HCEC 1CT (cell line): ENCODE measurements at regions not wholly inside any gene's neighbourhood (a gene's known extent, or its start where the extent isn't known, plus 50 kb on each side); places are given as distances from the start of the nearest gene placed in this dataset.
A peak's percentile ranks its signal among the peaks of the same experiment; 100 is the strongest.
"Not testable (repeated sequence)": the region's sequence is repeated elsewhere in the genome, so short reads cannot be mapped to it uniquely, and the experiment has no call there.

Experiments used
- DNase-seq: peaks from one replicate; pipeline ENCODE4 v3.0.0-alpha.2; 2017

- DNase-seq: no peak
Measured at GRCh38 chr17:36823850-36824677, 113.2 kb upstream of the LHX1 start.

DNA sequence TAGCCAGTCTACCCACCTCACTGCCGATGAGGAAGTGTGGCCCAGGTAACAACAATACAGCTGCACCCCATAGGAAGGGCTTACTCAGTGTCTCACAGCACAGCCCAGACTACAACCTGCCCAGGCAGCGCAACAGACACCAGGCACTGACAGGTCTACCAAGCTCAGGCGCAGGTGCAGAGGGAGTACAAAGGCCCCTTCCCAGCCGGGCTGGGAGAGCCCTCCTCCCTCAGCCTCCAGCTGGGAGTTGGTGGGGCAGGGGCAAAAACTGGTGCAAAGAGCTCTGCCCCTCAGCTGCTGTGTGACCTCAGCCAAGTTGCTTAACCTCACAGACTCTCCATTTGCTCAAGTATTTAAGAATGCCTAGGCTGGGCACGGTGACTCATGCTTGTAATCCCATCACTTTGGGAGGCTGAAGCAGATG lies 112.6 kb upstream of the LHX1 start:
- DNase-seq: peak; percentile 41

GRCh38 chr17:36825113-36825512 lies 112.2 kb upstream of the LHX1 start:
- DNase-seq: no peak

- DNase-seq: no peak
Measured at GRCh38 chr17:36825521-36825920, 111.8 kb upstream of the LHX1 start.

- no peak for DNase-seq
Measured at GRCh38 chr17:36825951-36826350, 111.3 kb upstream of the LHX1 start.

- no peak for DNase-seq
Measured at GRCh38 chr17:36827081-36827480, 110.2 kb upstream of the LHX1 start.

GRCh38 chr17:36829676-36830075 lies 107.6 kb upstream of the LHX1 start:
- DNase-seq: no peak

DNA sequence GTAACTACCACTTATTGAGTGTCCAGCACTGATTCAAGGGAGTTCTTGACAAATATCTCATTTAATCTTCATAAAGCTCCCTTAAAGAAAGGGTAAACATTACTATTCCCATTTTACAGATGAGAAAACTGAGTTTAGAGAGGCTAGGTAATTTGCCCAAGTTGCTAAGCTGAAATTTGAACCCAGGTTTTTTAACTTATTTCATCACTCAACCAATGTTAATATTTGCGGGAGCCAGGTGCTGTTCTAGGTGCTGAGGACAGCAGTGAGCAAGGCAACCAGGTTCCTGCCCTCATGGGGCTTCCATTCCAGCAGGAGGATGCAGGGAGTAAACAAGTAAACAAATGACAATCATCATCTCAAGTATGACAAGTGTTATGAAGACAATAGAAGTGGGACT lies 104.0 kb upstream of the LHX1 start:
- no peak for DNase-seq

DNA sequence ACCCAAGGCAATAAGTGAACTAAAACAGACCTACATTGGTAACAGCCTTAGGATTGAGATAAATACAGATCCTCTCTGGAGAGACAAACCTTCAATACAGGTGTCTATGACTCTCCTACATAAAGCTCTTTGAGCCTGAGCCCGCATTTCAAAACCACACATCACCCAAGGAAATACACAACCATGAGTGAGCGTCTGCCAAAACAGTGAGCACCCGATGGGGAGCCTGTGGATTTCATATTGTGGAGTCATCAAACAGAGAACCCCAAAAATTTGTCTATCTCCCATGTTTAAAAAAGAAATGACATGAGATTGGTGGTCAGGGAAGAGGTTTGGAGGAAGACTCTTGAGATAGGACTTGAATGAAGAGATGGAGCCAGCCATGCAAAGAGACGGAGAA lies 102.2 kb upstream of the LHX1 start:
- DNase-seq: no peak

DNA sequence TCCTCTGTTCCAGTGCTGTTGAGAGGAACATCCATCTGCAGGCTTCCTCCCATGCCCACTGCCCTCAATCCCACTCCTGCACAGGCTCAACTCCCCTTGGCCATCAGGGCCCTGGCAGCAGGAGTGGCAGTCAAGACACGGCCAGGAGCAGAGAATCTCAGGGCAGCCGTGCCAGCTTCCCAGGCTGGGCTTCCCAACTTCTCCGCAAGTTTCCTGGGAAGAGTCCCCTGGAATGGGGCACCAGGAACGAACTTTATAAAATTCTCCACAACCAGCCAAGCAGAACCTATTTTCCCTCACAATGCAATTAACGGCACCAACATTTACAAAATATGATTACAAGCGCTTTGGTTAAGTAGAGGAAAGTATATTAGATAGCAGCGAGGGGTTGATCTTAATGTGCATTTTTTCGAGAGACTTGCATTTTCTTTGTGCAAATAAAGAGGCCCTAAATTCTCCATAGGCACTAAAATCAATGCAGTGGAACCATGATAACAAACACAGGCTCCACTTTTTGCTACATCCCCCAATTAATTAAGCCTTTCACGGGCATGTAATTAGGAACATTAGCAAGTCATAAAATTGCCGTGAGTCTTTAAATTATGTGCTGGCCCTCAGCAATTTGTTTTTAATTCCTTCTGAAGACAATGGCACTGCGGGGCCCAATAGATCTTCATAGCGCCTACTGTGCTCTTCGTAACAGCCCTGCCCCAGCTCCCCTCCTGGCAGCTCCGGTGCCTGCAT lies 99.9 kb upstream of the LHX1 start:
- DNase-seq: no peak

DNA sequence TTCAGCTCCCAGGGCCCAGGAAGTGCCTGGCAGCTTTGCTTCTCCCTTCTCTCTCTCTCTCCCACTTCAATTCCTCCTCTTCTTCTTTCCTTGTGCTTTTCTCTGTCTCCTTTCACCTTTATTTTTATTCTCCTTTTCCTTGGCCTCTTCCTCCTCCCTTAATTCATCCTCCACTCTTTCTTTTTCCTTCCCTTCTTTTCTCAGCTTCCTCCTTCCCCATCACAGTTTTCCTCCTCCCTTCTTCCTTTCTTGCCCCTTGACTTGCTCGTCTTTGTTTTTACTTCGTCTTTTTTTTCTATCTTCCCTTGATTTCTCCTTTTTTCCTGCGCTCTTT lies 99.4 kb upstream of the LHX1 start:
- no peak for DNase-seq

DNA sequence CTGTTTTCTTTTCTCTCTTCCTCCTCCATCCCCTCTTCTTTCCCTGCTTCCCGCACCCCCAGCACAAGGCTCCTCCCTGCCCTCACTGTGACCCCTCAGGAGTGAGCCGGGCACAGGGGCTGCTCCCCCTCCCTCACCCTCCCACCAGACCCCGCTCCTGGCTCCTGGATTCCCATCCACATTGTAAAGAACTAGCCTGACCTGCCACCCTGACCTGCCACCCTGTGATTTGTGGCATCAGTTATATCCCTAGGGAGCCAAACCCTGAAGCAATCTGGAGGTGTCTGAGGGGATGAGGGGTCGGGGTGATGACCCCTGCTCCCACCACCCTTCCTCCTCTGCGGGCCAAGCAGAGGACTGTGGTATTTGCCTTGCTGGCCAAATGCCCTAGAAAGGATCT lies 98.0 kb upstream of the LHX1 start:
- no peak for DNase-seq

GRCh38 chr17:36840796-36841195 lies 96.5 kb upstream of the LHX1 start:
- DNase-seq: no peak

DNA sequence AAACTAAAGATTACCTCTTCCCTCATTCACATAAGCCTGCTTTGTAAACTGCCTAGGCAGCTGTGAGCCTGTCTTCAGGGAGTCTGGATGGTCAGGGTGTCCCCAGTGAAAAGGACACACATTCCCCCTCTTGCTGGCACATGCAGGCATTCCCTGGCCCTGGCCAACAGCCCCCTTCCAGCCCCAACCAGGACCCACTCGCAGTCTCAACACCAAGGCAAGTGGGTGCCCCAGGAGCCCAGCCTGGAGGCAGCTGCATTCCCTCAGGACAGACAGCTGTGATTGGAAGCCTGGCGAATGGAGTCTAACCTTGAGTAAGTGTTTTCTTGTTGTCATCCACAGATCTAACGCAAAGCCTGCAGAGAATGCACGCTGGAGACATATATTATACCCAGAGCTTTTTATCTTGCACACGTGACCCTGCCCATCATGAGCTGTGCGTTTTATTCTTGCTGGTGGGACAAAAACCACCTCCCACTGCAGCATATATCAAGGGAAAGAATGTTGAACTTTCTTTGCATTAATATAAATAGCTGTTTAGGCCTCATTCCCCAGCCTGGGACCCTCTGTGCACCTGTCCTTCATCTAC lies 95.0 kb upstream of the LHX1 start:
- no peak for DNase-seq

DNA sequence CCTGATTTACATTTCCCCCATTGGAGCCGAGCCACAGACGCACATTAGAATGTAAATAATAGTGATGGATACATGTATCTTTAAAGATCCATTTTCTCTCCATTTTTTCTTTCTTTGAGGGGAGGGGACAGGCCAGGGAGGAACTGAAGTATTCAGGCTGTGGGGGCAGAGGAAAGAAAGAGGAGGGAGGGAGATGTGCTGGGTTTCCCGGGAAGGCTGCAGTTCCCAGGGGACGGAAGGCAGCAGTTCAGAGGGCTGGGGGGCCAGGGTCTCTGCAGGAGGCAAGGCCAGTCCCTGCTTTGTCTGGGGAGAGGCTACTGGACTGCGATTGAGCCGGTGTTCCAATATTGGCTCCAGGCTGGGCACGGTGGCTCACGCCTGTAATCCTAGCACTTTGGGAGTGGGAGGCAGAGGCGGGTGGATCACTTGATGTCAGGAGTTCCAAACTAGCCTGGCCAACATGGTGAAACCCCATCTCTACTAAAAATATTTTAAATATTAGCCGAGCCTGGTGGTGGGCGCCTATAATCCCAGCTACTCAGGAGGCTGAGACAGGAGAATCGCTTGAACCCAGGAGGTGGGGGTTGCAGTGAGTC lies 94.2 kb upstream of the LHX1 start:
- no peak for DNase-seq

DNA sequence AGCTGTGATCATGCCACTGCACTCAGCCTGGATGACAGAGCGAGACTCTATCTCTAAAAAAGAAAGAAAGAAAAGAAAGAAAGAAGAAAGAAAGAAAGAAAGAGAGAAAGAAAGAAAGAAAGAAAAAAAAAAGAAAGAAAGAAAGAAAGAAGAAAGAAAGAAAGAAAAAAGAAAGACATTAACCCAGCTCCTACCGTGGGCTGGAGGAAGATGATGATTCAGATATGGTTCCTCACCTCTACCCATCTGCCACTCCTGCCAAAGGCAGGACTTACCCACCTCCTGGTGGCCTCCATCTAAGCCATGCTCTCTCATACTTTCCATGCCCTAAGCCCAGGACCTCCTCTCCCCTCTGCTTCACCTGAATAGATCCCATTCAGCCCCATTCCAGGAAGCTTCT lies 93.3 kb upstream of the LHX1 start:
- no peak for DNase-seq

DNA sequence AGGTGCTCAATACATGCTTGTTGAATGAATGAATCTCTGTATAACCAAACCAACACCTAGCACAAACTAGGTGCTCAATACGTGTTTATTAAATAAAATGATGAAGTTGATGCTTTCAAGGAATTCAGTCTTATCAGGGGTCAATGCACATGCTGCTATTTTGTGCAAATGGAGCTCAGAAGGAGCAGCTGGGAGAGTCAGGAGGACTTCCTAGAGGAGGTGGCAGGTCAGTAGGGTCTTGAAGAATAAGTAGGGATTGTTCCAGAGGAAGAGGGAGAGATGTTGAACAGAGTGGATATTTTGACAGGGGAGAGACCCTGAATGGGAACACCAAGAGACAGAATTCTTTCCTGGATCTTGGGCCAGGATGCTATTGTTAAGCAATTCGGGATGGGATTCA lies 92.7 kb upstream of the LHX1 start:
- no peak for DNase-seq

GRCh38 chr17:36845916-36846315 lies 91.4 kb upstream of the LHX1 start:
- no peak for DNase-seq

- DNase-seq: no peak
Measured at GRCh38 chr17:36846410-36847292, 90.6 kb upstream of the LHX1 start.

- DNase-seq: no peak
Measured at GRCh38 chr17:36848008-36848902, 89.0 kb upstream of the LHX1 start.

DNA sequence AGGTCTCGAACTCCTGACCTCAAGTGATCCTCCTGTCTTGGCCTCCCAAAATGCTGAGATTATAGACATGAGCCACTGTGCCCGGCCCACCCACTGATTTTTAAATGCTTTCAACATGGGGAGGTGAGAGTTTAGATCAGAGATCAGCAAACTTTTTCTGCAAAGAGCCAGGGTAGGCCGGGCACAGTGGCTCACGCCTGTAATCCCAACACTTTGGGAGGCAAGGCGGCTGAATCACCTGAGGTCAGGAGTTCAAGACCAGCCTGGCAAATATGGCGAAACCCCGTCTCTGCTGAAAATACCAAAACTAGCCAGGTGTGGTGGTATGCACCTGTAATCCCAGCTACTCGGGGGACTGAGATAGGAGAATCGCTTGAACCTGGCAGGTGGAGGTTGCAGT lies 88.3 kb upstream of the LHX1 start:
- DNase-seq: not testable (repeated sequence)
